HG02973 (cell line): ENCODE measurements at regions not wholly inside any gene's neighbourhood (a gene's known extent, or its start where the extent isn't known, plus 50 kb on each side); places are given as distances from the start of the nearest gene placed in this dataset.
"Not testable (repeated sequence)": the region's sequence is repeated elsewhere in the genome, so short reads cannot be mapped to it uniquely, and the experiment has no call there.

ENCODE experiments used
- ATAC-seq: cut with Tn5 transposase; IDR thresholded peaks from one replicate; pipeline ENCODE4 v1.9.1; 2021; ENCODE audit warnings: moderate library complexity; ENCODE audit not compliant: unreplicated experiment

DNA sequence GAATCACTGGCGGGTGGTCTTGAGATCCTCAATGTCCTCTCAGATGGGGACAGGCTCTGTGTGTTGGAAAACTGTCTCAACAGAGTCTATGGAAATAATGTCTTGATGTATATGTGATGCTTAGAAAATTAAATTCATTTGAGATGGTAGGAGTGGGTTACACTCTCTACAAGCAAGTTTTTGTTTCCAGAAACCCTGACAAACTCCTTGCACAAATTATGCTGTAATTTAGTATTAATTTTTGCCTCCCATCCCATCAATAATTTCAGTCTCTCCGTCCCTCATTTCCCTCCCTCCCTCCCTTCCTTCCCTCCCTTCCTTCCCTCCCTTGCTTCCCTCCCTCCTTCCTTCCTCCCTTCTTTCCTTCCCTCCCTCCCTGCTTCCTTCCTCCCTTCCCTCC lies 488.0 kb upstream of the C16orf82 start:
- no peak for ATAC-seq

DNA sequence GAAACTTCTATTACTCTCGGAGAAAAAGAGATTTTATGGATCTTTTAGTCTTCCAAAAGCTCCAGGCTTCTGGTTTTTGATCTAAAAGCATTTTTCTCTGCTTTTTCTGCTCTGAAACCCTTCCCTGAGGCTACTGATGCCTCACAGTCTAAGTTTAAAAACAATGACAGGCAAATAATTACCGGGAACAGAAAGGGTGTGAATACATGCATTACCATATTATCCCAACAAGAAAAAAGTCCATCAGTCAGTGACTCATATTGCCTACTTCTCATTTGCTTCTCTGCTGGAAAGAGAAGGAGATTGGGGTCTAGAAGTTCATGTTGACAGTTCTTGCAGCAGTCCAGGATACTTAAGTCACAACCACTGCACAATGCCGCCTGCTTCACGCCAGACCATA lies 482.9 kb upstream of the C16orf82 start:
- no peak for ATAC-seq

DNA sequence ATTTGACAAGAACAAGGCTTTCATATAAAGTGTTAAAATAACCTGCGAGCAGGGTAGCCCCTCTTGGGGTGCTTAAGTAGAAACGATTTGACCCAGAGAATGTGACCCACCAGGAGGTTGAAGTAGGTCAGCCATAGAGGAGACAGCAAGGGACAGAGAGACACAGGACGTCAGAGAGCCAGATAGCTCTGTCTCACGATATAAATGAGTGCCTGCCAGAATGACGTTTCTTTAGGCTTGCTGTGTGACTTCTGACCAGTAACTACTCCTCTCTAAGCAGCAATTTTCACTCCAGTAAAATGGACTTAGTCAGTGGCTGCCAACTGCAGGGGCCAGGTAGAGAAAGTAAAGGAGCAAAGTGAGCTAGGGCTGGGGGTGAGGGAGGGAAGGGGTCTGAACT lies 473.0 kb upstream of the C16orf82 start:
- ATAC-seq: no peak

DNA sequence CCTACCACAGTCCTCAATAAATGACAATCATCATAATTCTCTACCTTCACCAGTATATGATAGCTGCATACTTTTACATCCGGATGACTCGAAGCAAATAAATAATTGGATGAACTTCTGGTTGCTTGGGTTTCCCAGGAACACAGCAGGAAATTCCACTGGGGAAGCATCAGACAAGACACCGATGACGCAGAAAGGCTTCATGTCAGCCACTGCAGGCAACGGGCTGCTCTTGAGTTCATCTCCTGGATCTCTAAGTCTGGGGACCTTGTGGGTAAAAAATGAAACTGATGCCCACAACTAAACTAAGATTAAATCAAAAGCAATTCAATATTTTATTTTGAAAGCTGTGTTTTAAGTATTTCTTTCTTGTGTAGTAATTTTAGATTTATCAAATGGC lies 472.1 kb upstream of the C16orf82 start:
- no peak for ATAC-seq

DNA sequence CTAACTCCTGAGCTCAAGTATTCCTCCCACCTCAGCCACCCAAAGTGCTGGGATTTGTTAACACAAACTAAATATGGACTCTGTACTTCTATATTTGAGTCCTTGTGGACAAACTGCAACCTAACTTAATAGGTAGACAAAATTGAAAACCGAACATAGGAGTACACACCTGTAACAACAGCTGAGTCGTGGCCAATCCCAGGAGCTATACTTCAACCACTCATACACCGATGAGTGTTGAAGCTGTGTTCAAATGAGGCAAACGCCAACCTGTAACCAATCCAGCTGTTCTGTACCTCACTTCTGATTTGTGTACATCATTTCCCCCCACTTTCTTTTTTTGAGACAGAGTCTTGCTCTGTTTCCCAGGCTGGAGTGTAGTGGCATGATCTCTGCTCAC lies 471.5 kb upstream of the C16orf82 start:
- ATAC-seq: no peak

DNA sequence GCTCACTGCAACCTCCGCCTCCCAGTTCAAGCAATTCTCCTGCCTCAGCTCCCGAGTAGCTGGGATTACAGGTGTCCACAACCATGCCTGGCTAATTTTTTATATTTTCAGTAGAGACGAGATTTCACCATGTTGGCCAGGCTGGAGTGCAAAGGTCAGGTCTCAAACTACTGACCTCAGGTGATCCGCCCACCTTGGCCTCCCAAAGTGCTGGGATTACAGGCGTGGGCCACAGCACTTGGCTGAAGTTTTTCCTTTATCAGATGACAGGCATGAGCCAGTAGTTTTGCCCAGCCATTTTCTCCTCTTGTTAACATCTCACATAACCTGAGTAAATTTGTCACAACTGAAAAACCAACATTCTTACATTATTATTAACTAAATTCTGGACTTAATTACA lies 470.7 kb upstream of the C16orf82 start:
- not testable (repeated sequence) for ATAC-seq

DNA sequence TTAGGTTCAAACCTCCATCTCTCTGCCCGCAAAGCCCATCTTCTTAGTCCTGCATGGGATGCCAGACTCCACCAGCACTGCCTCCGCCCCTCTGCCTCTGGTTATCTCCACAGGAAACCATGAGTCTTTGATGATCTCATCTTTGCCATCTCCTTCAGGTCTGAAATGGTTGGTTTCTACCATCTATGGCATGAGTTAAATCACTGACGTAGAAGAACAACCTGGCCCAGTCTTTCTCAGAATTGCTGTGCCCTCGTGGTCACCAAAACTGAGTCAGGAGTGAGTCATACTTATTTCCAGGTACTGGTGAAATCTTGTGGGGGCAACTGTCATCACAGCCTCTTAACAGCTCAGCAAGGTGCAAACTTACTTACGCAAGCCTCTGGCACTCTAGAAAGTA lies 468.7 kb upstream of the C16orf82 start:
- ATAC-seq: no peak

DNA sequence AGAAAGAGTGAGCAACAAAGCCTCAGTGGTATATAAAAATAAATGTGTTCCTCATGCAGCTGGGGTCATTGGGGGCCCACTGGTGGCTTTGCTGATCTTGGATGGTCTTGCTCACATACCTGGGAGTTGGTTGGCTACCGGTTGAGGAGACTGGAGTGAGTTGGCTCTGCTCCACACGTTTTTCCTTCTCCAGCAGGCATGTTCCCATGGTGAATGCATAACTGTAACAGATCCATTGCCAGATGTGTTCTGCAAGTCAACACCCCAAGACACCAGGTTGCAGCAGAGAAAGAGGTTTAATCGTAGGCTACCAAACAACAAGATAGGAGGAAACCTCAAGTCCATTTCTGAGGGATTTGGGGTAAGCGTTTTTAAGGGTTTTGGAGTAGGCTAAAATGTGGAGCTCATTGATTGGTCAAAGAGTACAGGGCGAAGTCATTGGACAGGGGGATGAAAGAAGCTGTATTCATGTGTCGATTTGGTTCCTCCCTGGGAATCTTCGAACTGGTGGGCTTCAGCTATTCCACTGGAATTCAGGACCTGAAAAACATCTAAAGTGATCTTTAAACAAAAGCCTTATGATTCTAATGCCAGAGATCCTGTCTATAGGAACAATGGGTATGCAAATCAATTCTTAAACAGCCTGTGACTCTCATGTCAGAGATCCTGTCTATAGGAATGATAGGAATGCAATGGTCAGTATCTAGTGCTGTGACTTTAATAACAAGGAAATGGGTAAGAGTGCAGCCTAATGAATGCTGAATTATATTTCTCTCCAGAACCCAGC lies 467.5 kb upstream of the C16orf82 start:
- ATAC-seq: no peak

DNA sequence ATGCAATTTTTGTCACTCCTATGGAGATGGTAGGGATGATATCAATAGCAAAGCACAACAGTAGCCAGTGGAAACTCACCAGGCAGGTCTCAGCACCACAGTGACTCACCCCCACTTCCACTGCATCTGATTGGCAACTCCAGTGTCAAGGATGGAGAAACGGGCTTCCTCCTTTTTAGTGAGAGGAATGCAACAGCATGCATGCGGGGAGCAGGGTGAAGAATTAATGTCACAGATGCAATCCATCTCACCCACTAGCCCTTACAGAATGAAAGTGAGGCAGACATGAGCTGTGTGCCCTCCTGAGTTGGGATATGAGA lies 467.0 kb upstream of the C16orf82 start:
- no peak for ATAC-seq

DNA sequence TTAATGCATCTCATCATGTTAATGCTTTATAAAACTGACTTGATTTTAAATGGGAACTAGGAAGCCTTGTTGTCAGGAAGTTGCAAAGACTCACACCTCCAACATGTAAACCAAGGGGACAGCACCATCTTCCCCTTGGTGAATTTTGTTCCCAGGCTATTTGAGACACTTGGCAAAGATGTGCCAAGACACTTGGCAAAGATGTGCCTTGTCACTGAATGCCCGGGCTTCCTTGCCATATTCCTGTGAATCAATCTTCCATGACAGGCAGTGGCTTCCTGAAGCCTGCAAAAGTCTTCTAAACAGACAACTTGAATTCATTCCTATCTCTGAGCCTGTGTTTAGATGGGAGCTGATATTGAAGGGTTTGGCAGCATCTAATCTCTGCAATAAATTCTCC lies 465.4 kb upstream of the C16orf82 start:
- ATAC-seq: no peak

DNA sequence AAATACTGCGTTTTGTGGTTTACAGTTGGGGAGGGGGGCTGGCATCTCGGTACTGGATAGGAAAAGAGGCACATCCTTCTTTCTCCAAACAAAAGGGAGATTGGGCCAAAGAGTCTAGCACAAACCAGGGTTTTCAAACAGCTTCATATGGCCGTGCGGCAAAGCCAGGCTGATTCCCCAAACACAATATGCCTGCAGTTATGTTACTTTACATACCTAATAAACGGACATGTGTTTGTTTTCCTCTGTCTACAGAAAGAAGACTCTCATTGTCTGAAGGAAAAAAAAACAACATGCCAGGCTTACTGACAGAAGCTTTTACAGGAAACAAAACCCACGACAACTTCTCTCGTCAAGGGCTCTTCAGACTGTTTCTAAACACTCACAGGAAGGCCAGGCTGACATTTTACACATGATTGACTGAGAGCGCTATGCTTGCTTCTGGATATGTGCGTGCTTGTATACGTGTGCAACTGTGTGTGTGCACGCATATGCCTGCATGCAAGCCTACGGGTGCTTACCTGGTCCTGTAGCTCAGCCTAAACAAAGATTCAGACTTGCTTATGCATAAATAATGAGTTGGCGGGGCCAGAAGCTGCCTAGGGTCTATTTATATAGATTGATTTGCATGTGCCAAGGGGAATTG lies 461.0 kb upstream of the C16orf82 start:
- no peak for ATAC-seq

DNA sequence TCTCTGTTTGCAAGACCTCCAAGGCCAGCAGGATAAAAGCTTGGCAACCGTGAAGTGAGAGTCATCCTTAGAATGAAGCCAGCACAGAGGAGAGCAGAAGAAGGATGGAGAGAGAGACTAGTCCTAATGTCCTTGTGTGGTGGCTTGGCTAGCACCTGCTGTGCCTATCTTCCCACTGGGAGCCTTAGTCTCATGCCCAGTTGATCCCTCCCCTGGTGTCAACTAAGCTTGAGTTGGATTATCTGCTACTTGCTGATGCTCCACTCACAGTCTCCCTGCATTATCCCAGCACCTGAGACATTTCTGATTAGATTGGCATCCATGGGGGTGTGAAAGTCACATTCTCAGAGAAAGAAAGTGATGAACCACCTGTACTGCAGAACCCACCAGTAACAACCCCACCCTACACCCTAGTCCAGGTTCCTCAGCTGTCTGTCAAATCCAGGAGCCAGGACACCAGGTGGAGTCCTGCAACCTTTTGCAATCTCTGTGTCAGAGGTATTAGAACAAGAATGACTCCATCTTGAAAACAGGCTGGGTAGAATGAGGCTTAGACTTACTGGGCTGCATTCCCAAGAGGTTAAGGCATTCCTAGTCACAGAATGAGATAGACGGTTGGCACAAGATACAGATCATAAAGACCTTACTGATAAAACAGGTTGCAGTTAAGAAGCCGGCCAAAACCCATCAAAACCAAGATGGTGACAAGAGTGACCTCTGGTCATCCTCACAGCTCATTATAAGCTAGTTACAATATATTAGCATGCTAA lies 460.2 kb upstream of the C16orf82 start:
- ATAC-seq: no peak

DNA sequence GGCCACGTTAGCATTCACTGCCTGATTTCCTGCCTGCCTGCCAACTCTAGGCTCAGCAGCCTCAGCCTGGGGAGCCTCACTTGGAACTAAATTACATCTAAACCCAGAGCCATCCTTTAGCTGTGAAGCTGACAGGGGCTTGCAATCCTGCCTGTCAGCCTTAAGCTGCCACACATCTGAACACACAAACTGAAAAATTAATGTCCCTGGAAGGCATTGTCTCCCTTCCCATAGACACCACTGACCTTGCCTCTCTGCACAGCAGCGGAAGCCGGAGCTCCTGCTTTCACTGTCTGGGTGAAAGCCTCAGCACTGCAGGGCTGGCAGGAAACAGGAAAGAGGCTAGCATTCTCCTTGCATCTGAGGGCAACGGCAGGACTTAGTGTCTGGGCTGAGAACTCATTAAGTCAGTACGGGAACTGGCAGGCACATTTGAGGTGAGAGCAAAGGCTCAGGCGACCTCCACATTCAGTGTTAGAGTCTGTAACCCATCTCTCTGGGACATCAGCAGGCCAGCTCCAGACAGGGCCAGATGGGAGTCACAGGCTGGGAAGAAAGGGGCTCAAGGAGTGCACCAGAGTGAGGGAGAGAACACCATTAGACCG lies 452.4 kb upstream of the C16orf82 start:
- no peak for ATAC-seq

DNA sequence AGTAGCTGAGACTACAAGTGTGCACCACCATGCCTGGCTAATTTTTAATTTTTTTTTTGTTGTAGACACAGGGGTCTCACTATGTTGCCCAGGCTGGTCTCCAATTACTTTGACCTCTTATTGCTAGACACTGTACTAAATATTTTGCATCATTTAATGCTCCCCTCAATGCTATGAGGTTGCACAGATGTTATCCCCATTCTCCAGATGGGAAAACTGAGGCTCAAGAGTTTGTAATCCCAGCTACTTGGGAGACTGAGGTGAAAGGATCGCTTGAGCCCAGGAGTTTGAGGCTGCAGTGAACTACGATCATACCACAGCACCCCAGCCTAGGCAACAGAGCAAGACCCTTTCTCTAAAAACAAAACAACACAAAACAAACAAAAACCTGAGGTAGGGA lies 443.3 kb upstream of the C16orf82 start:
- no peak for ATAC-seq

DNA sequence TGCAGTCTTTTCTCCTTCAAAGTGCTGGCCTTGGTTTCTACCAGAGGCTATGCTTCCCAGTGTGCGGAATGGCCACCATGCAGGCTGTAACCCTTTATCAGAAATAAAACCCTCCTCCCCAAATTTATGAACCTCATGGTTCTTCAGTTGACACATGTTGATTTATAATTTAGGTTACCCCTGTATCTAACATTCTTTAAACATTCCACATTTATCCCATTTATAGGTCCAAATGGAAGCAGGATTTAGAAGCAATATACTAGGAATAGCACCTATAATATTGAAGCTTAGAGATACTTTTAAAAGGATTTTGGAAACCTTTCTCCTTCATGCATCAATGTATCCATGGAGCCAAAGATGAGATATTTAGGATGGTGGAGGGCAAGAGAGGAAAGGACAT lies 438.8 kb upstream of the C16orf82 start:
- no peak for ATAC-seq

DNA sequence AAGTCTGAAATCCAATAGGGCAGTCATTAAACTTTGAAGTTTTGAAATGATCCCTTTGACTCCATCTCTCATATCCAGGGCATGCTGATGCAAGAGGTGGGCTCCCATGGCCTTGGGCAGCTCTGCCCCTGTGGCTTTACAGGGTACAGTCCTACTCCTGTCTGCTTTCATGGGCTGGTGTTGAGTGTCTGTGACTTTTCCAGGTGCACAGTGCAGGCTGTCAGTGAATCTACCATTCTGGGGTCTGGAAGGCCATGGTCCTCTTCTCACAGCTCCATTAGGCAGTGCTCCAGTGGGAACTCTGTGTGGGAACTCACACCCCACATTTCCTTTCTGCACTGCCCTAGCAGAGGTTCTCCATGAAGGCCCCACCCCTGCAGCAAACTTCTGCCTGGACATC lies 435.4 kb upstream of the C16orf82 start:
- not testable (repeated sequence) for ATAC-seq

DNA sequence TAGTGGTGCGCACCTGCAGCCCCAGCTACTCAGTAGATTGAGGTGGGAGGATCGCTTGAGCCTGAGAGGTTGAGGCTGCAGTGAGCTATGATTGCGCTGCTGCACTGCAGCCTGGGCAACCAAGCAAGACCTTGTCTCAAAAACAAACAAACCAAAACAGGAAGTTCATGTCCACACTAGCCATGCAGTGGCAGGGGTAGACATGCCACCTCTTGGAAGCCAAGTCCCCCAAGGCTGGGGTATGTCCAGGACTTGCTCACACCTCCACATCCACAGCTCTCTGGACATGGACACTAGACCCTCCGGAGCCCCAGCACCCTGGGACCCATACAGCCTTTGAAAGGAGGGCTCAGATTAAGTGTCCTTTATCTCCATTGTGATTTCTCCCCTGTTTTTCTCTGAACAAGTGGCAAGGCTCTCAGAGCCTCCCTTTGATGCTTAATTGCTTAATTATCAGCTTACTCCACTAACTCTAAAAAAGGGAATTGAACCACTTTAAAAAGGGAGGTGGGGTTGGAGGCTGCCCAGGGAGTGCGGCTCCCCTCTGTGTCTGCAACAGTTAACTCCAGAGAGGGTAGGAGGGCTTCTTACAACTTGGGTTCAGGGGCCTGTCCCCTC lies 424.6 kb upstream of the C16orf82 start:
- ATAC-seq: no peak

DNA sequence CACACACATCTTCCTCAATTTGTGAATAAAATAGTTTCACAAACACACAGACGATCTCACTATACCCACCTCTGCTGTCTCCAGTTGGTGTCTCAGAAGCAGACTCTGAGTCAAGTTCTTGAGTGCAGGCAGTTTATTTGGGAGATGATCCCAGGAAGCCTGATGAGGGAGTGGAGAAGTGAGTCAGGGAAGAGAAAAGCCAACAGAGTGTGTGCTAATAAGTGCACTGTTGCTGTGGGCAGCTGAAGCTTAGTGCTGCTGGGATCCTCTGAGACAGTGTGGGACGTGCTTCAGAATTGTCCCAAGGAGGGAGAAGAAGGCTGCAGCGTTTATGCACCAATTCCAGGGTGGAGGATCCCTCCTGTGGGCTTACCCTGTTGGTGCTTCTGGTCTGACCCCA lies 423.2 kb upstream of the C16orf82 start:
- no peak for ATAC-seq

DNA sequence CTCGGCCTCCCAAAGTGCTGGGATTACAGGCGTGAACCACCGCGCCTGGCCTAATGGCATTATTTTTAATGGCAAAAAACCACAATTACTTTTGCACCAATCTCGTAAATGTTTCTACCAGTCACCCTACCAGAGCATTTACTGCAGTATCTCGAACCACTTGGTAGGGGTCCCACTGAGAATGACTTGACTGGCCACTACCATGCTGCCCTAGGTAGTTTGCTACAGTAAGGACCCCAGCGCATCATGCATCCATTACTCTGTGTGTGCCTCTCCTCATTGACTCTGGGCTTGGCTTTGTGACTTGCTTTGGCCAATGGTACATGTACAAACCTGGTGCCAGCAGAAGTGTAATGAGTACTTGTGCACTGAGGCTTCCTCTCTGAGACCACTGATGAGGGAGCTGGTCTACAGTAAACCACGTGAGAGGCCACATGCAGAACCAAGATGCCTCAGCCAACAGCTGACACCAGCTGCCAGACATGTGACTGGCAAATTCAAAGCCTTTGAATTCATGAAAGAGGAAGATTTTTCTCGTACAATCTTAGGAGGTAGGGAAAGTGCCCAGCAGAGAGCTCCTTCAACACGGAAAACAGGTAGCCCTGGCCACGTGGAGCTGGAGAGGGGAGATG lies 421.7 kb upstream of the C16orf82 start:
- ATAC-seq: no peak

DNA sequence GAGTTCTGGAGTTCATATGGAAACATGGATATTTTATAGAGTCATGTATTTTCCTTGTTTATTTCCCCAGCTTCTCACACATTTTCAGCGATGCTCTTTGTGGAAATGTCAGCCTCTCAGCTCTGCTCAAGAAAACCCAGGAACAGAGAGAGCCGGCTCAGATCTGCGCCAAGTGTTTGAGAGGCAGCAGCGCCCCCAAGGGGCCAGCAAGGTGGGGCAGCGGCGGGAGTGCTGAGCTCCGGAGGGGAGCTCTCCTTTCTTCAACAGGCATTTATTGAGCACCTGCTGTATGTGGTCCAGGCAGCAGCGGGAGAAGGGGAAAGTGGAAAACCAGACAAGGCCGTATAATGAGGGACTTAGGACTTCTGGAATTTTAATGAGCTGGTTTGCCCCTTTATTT lies 421.1 kb upstream of the C16orf82 start:
- ATAC-seq: no peak

DNA sequence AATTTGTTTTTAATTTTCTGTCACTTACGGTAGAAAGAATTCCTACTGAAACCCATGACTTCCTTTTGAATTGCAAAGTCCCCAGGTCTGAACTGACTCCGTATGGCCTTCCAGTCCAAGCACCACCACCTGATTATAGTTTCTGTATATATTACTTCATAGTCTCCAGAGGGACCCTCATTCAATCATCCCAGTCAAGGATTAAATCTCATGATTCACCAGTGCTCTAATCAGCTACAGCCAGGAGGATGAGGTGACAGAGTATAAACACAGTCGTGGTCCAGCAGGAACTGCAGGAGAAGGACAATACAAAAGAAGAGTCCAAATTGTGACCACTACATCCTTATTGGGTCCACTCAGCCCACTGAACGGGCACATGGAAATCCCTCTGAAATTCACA lies 418.9 kb upstream of the C16orf82 start:
- no peak for ATAC-seq
